Neural progenitor cell (in vitro differentiated cells): ENCODE measurements at regions not wholly inside any gene's neighbourhood (a gene's known extent, or its start where the extent isn't known, plus 50 kb on each side); places are given as distances from the start of the nearest gene placed in this dataset.
"Not testable (repeated sequence)": the region's sequence is repeated elsewhere in the genome, so short reads cannot be mapped to it uniquely, and the experiment has no call there.

Experiments used
- CTCF ChIP-seq: fragments of 200-600 bp; sonication (generic); IDR thresholded peaks from 2 replicates; pipeline ENCODE4 v1.5.1; 2017; ENCODE audit warnings: antibody characterized with exemption, mild to moderate bottlenecking
- EZH2 ChIP-seq: fragments of 200-600 bp; sonication (generic); IDR thresholded peaks from 2 replicates; pipeline ENCODE4 v1.6.1; 2017; ENCODE audit warnings: antibody characterized with exemption, mild to moderate bottlenecking, moderate library complexity
- EZH2phosphoT487 ChIP-seq: fragments of 200-600 bp; sonication (generic); IDR thresholded peaks from 2 replicates; pipeline ENCODE4 v1.6.1; 2017; ENCODE audit warnings: antibody characterized with exemption

DNA sequence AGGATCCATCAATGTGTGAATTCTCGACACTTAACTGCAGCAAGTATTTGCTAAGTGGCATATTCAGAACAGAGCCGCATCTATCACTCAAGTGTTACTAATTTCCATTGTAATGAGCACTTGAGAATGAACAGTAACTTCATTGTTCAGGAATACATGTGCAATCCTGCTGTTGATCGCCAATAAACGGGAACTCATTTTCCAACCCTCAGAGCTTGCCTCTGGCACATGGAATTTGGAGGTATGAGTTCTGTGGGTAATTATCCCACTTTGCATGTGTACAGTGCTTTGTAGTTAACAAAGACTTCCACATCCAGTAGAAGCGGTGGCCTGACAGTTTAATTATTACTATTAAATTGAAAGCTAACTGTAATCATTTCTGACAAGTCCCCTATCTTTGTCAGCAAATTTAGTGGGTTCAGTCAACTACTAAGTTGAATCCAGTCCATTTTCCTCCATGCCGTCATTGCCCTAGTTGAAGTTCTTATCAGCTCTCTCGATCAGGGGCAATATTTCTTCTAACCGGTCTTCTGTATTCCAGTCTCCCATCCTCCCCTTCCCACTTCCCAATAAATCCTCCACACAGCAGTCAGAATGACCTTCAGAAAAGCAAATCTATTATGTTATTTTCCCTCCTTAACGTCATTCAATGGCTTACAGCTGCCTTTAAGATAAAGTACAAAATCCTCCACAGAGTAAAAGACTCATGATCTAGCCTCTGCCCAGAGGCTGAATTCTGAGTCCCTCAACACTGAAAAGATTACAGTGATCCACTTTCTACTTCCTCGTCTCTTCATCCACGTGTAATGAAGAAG lies 62.4 kb upstream of the GBA3 start:
- TF ChIP-seq EZH2phosphoT487, CTCF, EZH2: not testable (repeated sequence)
